ENCODE measurements at regions not wholly inside any gene's neighbourhood (a gene's known extent, or its start where the extent isn't known, plus 50 kb on each side); places are given as distances from the start of the nearest gene placed in this dataset.

- Histone ChIP-seq H3K27ac (no peak overlapping the region), H3K27me3 (no peaks in the 10 kb centered on the region), H3K4me1 (peaks cover 0 to 14% of the 10 kb centered on the region in 2 donors), H3K36me3 (no peaks in the 10 kb centered on the region), H3K4me3 (no peak overlapping the region), H3K9me3 (no peaks in the 10 kb centered on the region)
- DNase-seq = no peak
- no peak for TF ChIP-seq POLR2A (IDR thresholded peaks at IDR 0.05)
- TF ChIP-seq CTCF (IDR thresholded peaks at IDR 0.05) = no peak
- intact Hi-C loops (cut with DNase I; ENCODE audit: low total_unique reads) = no loop called here
These were observed 99.1 kb downstream of the CPN2 start for GRCh38 chr3:194251891-194252560.

GRCh38 chr3:194253270-194253669 is 97.9 kb downstream of the CPN2 start:
- intact Hi-C loops (cut with DNase I; ENCODE audit: low total_unique reads) = no loop called here
- no peak for DNase-seq
- Histone ChIP-seq H3K36me3 (no peaks in the 10 kb centered on the region), H3K27ac (no peak overlapping the region), H3K9me3 (no peaks in the 10 kb centered on the region), H3K27me3 (no peaks in the 10 kb centered on the region), H3K4me1 (peaks cover 0 to 14% of the 10 kb centered on the region in 2 donors), H3K4me3 (no peak overlapping the region)
- TF ChIP-seq CTCF (IDR thresholded peaks at IDR 0.05) (no peak), POLR2A (IDR thresholded peaks at IDR 0.05) (no peak)

GRCh38 chr3:194254040-194254439 is 97.1 kb downstream of the CPN2 start:
- Histone ChIP-seq H3K4me1 (peaks cover 0 to 14% of the 10 kb centered on the region in 2 donors), H3K27me3 (no peaks in the 10 kb centered on the region), H3K27ac (no peak overlapping the region), H3K9me3 (no peaks in the 10 kb centered on the region), H3K36me3 (no peaks in the 10 kb centered on the region), H3K4me3 (no peak overlapping the region)
- TF ChIP-seq CTCF (IDR thresholded peaks at IDR 0.05) (no peak), POLR2A (IDR thresholded peaks at IDR 0.05) (no peak)
- no peak for DNase-seq
- intact Hi-C loops (cut with DNase I; ENCODE audit: low total_unique reads) = no loop called here

- intact Hi-C loops (cut with DNase I; ENCODE audit: low total_unique reads) = no loop called here
- peak in 1 of 2 donors; percentile 63 for DNase-seq
- TF ChIP-seq POLR2A (IDR thresholded peaks at IDR 0.05) = no peak
- no peak for TF ChIP-seq CTCF (IDR thresholded peaks at IDR 0.05)
- H3K9me3 ChIP-seq = no peaks in the 10 kb centered on the region
- no peak overlapping the region for H3K27ac ChIP-seq
- peaks cover 0 to 5% of the 10 kb centered on the region in 2 donors for H3K4me1 ChIP-seq
- H3K27me3 ChIP-seq = no peaks in the 10 kb centered on the region
- H3K4me3 ChIP-seq = no peak overlapping the region
- no peaks in the 10 kb centered on the region for H3K36me3 ChIP-seq
These were observed 95.7 kb downstream of the CPN2 start for GRCh38 chr3:194255252-194256039.
